ENCODE measurements at regions not wholly inside any gene's neighbourhood (a gene's known extent, or its start where the extent isn't known, plus 50 kb on each side); places are given as distances from the start of the nearest gene placed in this dataset.

DNA sequence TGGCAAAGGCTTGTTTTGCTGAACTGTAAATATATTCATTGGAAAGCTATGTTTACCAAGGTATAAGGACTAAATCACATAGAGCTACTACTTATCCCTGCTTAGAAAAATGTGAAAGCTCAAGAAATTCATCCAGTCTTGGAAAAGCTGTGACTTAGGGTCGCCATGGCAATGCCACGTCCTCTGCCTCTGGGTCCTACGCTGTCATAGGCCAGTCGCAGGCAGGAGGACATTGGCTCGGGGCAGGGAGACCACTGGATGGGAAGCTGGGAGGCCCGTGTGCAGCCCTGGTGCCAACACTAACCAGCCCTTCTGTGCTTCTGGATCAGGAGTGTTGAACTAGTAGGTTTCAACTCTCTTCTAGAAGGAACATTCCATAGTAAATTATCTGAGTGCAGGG is 67.3 kb upstream of the PDZD8 start:
- TF ChIP-seq ARNT (IDR thresholded peaks at IDR 0.05) = no peak
- TF ChIP-seq FOXM1 (IDR thresholded peaks at IDR 0.05; ENCODE audit: borderline replicate concordance) = no peak
- no peak for TF ChIP-seq SP1 (IDR thresholded peaks at IDR 0.05)
- no peak for TF ChIP-seq TARDBP (IDR thresholded peaks at IDR 0.05)
- no peak for TF ChIP-seq CTBP1 (IDR thresholded peaks at IDR 0.05; ENCODE audit: borderline replicate concordance)
- no peak for TF ChIP-seq SUZ12 (IDR thresholded peaks at IDR 0.05)
- no peak for TF ChIP-seq HDGF (IDR thresholded peaks at IDR 0.05; ENCODE audit: borderline replicate concordance)
- TF ChIP-seq FOXK2 (IDR thresholded peaks at IDR 0.05) = no peak
- no peak for TF ChIP-seq BHLHE40 (IDR thresholded peaks at IDR 0.05; ENCODE audit: borderline replicate concordance)
- no peak for TF ChIP-seq FOXA1 (IDR thresholded peaks at IDR 0.05)
- no peak for TF ChIP-seq L3MBTL2 (conservative IDR thresholded peaks at IDR 0.05)
- no peak for TF ChIP-seq LEF1 (IDR thresholded peaks at IDR 0.05; ENCODE audit: borderline replicate concordance)
- TF ChIP-seq ELF4 (IDR thresholded peaks at IDR 0.05) = no peak
- TF ChIP-seq, protein P1, sequence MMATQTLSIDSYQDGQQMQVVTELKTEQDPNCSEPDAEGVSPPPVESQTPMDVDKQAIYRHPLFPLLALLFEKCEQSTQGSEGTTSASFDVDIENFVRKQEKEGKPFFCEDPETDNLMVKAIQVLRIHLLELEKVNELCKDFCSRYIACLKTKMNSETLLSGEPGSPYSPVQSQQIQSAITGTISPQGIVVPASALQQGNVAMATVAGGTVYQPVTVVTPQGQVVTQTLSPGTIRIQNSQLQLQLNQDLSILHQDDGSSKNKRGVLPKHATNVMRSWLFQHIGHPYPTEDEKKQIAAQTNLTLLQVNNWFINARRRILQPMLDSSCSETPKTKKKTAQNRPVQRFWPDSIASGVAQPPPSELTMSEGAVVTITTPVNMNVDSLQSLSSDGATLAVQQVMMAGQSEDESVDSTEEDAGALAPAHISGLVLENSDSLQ (IDR thresholded peaks at IDR 0.05) = no peak

Measured in HEK293T (cell line).